WERI-Rb-1 (cell line): ENCODE measurements at regions not wholly inside any gene's neighbourhood (a gene's known extent, or its start where the extent isn't known, plus 50 kb on each side); places are given as distances from the start of the nearest gene placed in this dataset.

Experiments
- DNase-seq: peaks from one replicate; pipeline ENCODE4 v3.0.0-alpha.2; 2020
- H3K27ac ChIP-seq: fragments of 250-450 bp; sonication (Bioruptor Pico); 2 replicates; pipeline ENCODE4 v1.5.1; 2020; ENCODE audit warnings: mild to moderate bottlenecking, moderate library complexity
- H3K27me3 ChIP-seq: fragments of 250-450 bp; sonication (Bioruptor Pico); 2 replicates; pipeline ENCODE4 v1.5.1; 2021; ENCODE audit warnings: mild to moderate bottlenecking, low read depth, moderate library complexity; ENCODE audit not compliant: insufficient read depth, severe bottlenecking
- H3K36me3 ChIP-seq: fragments of 250-450 bp; sonication (Bioruptor Pico); 2 replicates; pipeline ENCODE4 v1.5.1; 2020; ENCODE audit warnings: mild to moderate bottlenecking, moderate library complexity
- H3K4me3 ChIP-seq: 2 replicates; pipeline ENCODE4 v1.5.1; 2011; ENCODE audit warnings: low read depth, mild to moderate bottlenecking, control low read depth, low read length
- H3K9me3 ChIP-seq: fragments of 250-450 bp; sonication (Bioruptor Pico); 2 replicates; pipeline ENCODE4 v1.5.1; 2021; ENCODE audit warnings: mild to moderate bottlenecking, moderate library complexity; ENCODE audit not compliant: severe bottlenecking
- CTCF ChIP-seq: IDR thresholded peaks from 2 replicates; pipeline ENCODE4 v1.5.1; 2011; ENCODE audit warnings: low read depth, mild to moderate bottlenecking, control low read depth, inconsistent platforms, low read length

- no peak for DNase-seq
- Histone ChIP-seq H3K36me3 (no peaks in the 10 kb centered on the region), H3K27ac (no peak overlapping the region), H3K4me3 (no peak overlapping the region), H3K27me3 (no peaks in the 10 kb centered on the region), H3K9me3 (no peaks in the 10 kb centered on the region)
- TF ChIP-seq CTCF = no peak
These were observed 73.3 kb upstream of the HMHB1 start for GRCh38 chr5:143738417-143739401.

GRCh38 chr5:143737062-143737461, 74.9 kb upstream of the HMHB1 start:
- H3K27ac ChIP-seq = no peak overlapping the region
- no peaks in the 10 kb centered on the region for H3K9me3 ChIP-seq
- DNase-seq = no peak
- no peaks in the 10 kb centered on the region for H3K27me3 ChIP-seq
- TF ChIP-seq CTCF = no peak
- no peak overlapping the region for H3K4me3 ChIP-seq
- H3K36me3 ChIP-seq = no peaks in the 10 kb centered on the region

GRCh38 chr5:143734456-143734780, 77.5 kb upstream of the HMHB1 start:
- no peak for TF ChIP-seq CTCF
- DNase-seq = no peak

GRCh38 chr5:143733665-143734455, 78.1 kb upstream of the HMHB1 start:
- H3K27me3 ChIP-seq = no peaks in the 10 kb centered on the region
- H3K27ac ChIP-seq = no peak overlapping the region
- no peaks in the 10 kb centered on the region for H3K9me3 ChIP-seq
- H3K4me3 ChIP-seq = no peak overlapping the region
- TF ChIP-seq CTCF = no peak
- DNase-seq = no peak
- no peaks in the 10 kb centered on the region for H3K36me3 ChIP-seq

More at GRCh38 chr5:143734456-143734780, 77.5 kb upstream of the HMHB1 start:
- no peak overlapping the region for H3K4me3 ChIP-seq
- H3K27me3 ChIP-seq = no peaks in the 10 kb centered on the region
- no peaks in the 10 kb centered on the region for H3K9me3 ChIP-seq
- no peak overlapping the region for H3K27ac ChIP-seq
- no peaks in the 10 kb centered on the region for H3K36me3 ChIP-seq

- no peak overlapping the region for H3K27ac ChIP-seq
- H3K9me3 ChIP-seq = no peaks in the 10 kb centered on the region
- DNase-seq = no peak
- H3K36me3 ChIP-seq = no peaks in the 10 kb centered on the region
- H3K4me3 ChIP-seq = no peak overlapping the region
- TF ChIP-seq CTCF = no peak
- no peaks in the 10 kb centered on the region for H3K27me3 ChIP-seq
These were observed 79.6 kb upstream of the HMHB1 start for GRCh38 chr5:143732402-143732801.
